ENCODE measurements at regions not wholly inside any gene's neighbourhood (a gene's known extent, or its start where the extent isn't known, plus 50 kb on each side); places are given as distances from the start of the nearest gene placed in this dataset.
"Not testable (repeated sequence)": the region's sequence is repeated elsewhere in the genome, so short reads cannot be mapped to it uniquely, and the experiment has no call there.

GRCh38 chr16:18263046-18263445, 73.5 kb downstream of the NPIPA8 start:
- not testable (repeated sequence) for DNase-seq

- not testable (repeated sequence) for DNase-seq
These were observed 74.7 kb downstream of the NPIPA8 start for GRCh38 chr16:18261848-18262247.

GRCh38 chr16:18259496-18260176, 76.9 kb downstream of the NPIPA8 start:
- DNase-seq, result not testable (repeated sequence)

- DNase-seq, result not testable (repeated sequence)
These were observed 83.6 kb downstream of the NPIPA8 start for GRCh38 chr16:18252943-18253342.

- DNase-seq, result not testable (repeated sequence)
These were observed 106.0 kb downstream of the NPIPA8 start for GRCh38 chr16:18230505-18230904.

GRCh38 chr16:18222054-18223009, 114.2 kb downstream of the NPIPA8 start:
- not testable (repeated sequence) for DNase-seq

GRCh38 chr16:18217741-18218140, 118.8 kb downstream of the NPIPA8 start:
- DNase-seq, result not testable (repeated sequence)

- DNase-seq, result not testable (repeated sequence)
These were observed 119.7 kb downstream of the NPIPA8 start for GRCh38 chr16:18216814-18217213.

GRCh38 chr16:18213810-18214209, 122.7 kb downstream of the NPIPA8 start:
- DNase-seq, result not testable (repeated sequence)

- not testable (repeated sequence) for DNase-seq
These were observed 125.0 kb downstream of the NPIPA8 start for GRCh38 chr16:18211505-18211904.

- not testable (repeated sequence) for DNase-seq
These were observed 131.8 kb downstream of the NPIPA8 start for GRCh38 chr16:18204786-18205185.

- DNase-seq, result not testable (repeated sequence)
These were observed 132.2 kb downstream of the NPIPA8 start for GRCh38 chr16:18204309-18204708.

- not testable (repeated sequence) for DNase-seq
These were observed 135.0 kb downstream of the NPIPA8 start for GRCh38 chr16:18201511-18201910.

- not testable (repeated sequence) for DNase-seq
These were observed 144.1 kb downstream of the NPIPA8 start for GRCh38 chr16:18192389-18192788.

GRCh38 chr16:18190179-18190578, 146.4 kb downstream of the NPIPA8 start:
- DNase-seq, result not testable (repeated sequence)

GRCh38 chr16:18184755-18185154, 151.8 kb downstream of the NPIPA8 start:
- DNase-seq, result not testable (repeated sequence)

GRCh38 chr16:18181028-18181427, 155.5 kb downstream of the NPIPA8 start:
- DNase-seq, result not testable (repeated sequence)

GRCh38 chr16:18173945-18174497, 162.5 kb downstream of the NPIPA8 start:
- not testable (repeated sequence) for DNase-seq

GRCh38 chr16:18162293-18162692, 174.2 kb downstream of the NPIPA8 start:
- not testable (repeated sequence) for DNase-seq

- not testable (repeated sequence) for DNase-seq
These were observed 175.3 kb downstream of the NPIPA8 start for GRCh38 chr16:18161224-18161623.

- DNase-seq, result not testable (repeated sequence)
These were observed 177.4 kb downstream of the NPIPA8 start for GRCh38 chr16:18159185-18159584.

GRCh38 chr16:18157854-18158253, 178.7 kb downstream of the NPIPA8 start:
- not testable (repeated sequence) for DNase-seq

GRCh38 chr16:18152832-18153231, 183.7 kb downstream of the NPIPA8 start:
- not testable (repeated sequence) for DNase-seq

Measured in amniotic stem cell (primary cell).